BE2C (cell line): ENCODE measurements at regions not wholly inside any gene's neighbourhood (a gene's known extent, or its start where the extent isn't known, plus 50 kb on each side); places are given as distances from the start of the nearest gene placed in this dataset.
A peak's percentile ranks its signal among the peaks of the same experiment; 100 is the strongest.

Source experiments
- DNase-seq: peaks from one replicate; pipeline ENCODE4 v3.0.0-alpha.2; 2020
- H3K27me3 ChIP-seq: fragments of 250-450 bp; sonication (Bioruptor Pico); 2 replicates; pipeline ENCODE4 v1.5.1; 2020; ENCODE audit warnings: mild to moderate bottlenecking
- H3K36me3 ChIP-seq: fragments of 250-450 bp; sonication (Bioruptor Pico); 2 replicates; pipeline ENCODE4 v1.5.1; 2020; ENCODE audit warnings: mild to moderate bottlenecking
- H3K4me1 ChIP-seq: fragments of 250-450 bp; sonication (Bioruptor Pico); 2 replicates; pipeline ENCODE4 v1.5.1; 2020
- H3K4me3 ChIP-seq: 2 replicates; pipeline ENCODE4 v1.5.1; 2011; ENCODE audit warnings: low read depth, low read length
- H3K9me3 ChIP-seq: fragments of 250-450 bp; sonication (Bioruptor Pico); 2 replicates; pipeline ENCODE4 v1.5.1; 2020
- CTCF ChIP-seq: IDR thresholded peaks from 2 replicates; pipeline ENCODE4 v1.5.1; 2012; ENCODE audit warnings: mild to moderate bottlenecking, low read depth, low read length

GRCh38 chr5:74476046-74476818, 164.3 kb downstream of the ENC1 start:
- Histone ChIP-seq H3K4me1 (peaks cover 31% of the 10 kb centered on the region), H3K27me3 (no peaks in the 10 kb centered on the region), H3K36me3 (no peaks in the 10 kb centered on the region), H3K9me3 (no peaks in the 10 kb centered on the region), H3K4me3 (peak overlapping the region; percentile 27)
- no peak for DNase-seq
- no peak for TF ChIP-seq CTCF

- Histone ChIP-seq H3K4me3 (no peak overlapping the region), H3K36me3 (no peaks in the 10 kb centered on the region), H3K27me3 (no peaks in the 10 kb centered on the region), H3K9me3 (no peaks in the 10 kb centered on the region), H3K4me1 (peaks cover 14% of the 10 kb centered on the region)
- no peak for DNase-seq
- no peak for TF ChIP-seq CTCF
Measured at GRCh38 chr5:74471875-74472274, 168.7 kb downstream of the ENC1 start.

GRCh38 chr5:74469234-74469994, 171.1 kb downstream of the ENC1 start:
- Histone ChIP-seq H3K9me3 (no peaks in the 10 kb centered on the region), H3K27me3 (no peaks in the 10 kb centered on the region), H3K4me3 (no peak overlapping the region), H3K4me1 (peaks cover 2% of the 10 kb centered on the region; the same call in 1 of the 2 replicates), H3K36me3 (no peaks in the 10 kb centered on the region)
- DNase-seq: no peak
- peak; percentile 14; the same call in 1 of the 2 replicates for TF ChIP-seq CTCF

GRCh38 chr5:74468421-74468820, 172.1 kb downstream of the ENC1 start:
- no peak for TF ChIP-seq CTCF
- Histone ChIP-seq H3K9me3 (no peaks in the 10 kb centered on the region), H3K36me3 (no peaks in the 10 kb centered on the region), H3K4me3 (no peak overlapping the region), H3K4me1 (peaks cover 2% of the 10 kb centered on the region; the same call in 1 of the 2 replicates), H3K27me3 (no peaks in the 10 kb centered on the region)
- DNase-seq: no peak

GRCh38 chr5:74465724-74466123, 174.8 kb downstream of the ENC1 start:
- TF ChIP-seq CTCF: no peak
- Histone ChIP-seq H3K4me1 (peaks cover 2% of the 10 kb centered on the region; the same call in 1 of the 2 replicates), H3K9me3 (no peaks in the 10 kb centered on the region), H3K4me3 (no peak overlapping the region), H3K36me3 (no peaks in the 10 kb centered on the region), H3K27me3 (no peaks in the 10 kb centered on the region)
- DNase-seq: no peak
